SK-N-SH treated with all-trans-retinoic acid at 6 μM for 48 hours (cell line): ENCODE measurements at regions not wholly inside any gene's neighbourhood (a gene's known extent, or its start where the extent isn't known, plus 50 kb on each side); places are given as distances from the start of the nearest gene placed in this dataset.

Experiments
- ISL1 ChIP-seq: fragments of 250-450 bp; sonication (Bioruptor Pico); IDR thresholded peaks from 2 replicates; pipeline ENCODE4 v2.1.2; 2022; ENCODE audit warnings: mild to moderate bottlenecking, moderate library complexity
- ZFP3 ChIP-seq: fragments of 250-450 bp; sonication (Bioruptor Pico); IDR thresholded peaks from 2 replicates; pipeline ENCODE4 v1.5.0; 2020; ENCODE audit warnings: mild to moderate bottlenecking, moderate library complexity
- ZFP30 ChIP-seq: fragments of 450-650 bp; formaldehyde crosslinking; IDR thresholded peaks from 2 replicates; pipeline ENCODE4 v1.5.0; 2022; ENCODE audit warnings: mild to moderate bottlenecking, moderate library complexity

GRCh38 chr3:42035816-42036482 is 55.2 kb upstream of the TRAK1 start:
- TF ChIP-seq ZFP30 (CRISPR knock-in tag): no peak
- TF ChIP-seq ISL1 (CRISPR knock-in tag): no peak
- no peak for TF ChIP-seq ZFP3 (CRISPR knock-in tag)
